KMS-11 (cell line): ENCODE measurements at regions not wholly inside any gene's neighbourhood (a gene's known extent, or its start where the extent isn't known, plus 50 kb on each side); places are given as distances from the start of the nearest gene placed in this dataset.

Experiments used
- H2AFZ ChIP-seq: fragments of 200-600 bp; sonication (generic); 2 replicates; pipeline ENCODE4 v1.6.1; 2016; ENCODE audit warnings: antibody characterized with exemption, mixed run types, low read depth
- H3K27ac ChIP-seq: fragments of 200-600 bp; sonication (generic); 2 replicates; pipeline ENCODE4 v1.6.1; 2016; ENCODE audit warnings: mild to moderate bottlenecking, mixed run types
- H3K27me3 ChIP-seq: fragments of 200-600 bp; sonication (generic); 2 replicates; pipeline ENCODE4 v1.6.1; 2017; ENCODE audit warnings: mild to moderate bottlenecking, low read depth, mixed run types, moderate library complexity; ENCODE audit not compliant: insufficient read depth
- H3K36me3 ChIP-seq: fragments of 200-600 bp; sonication (generic); 2 replicates; pipeline ENCODE4 v1.6.1; 2017; ENCODE audit warnings: mild to moderate bottlenecking, mixed run types; ENCODE audit not compliant: insufficient read depth
- H3K4me1 ChIP-seq: fragments of 200-600 bp; sonication (generic); 2 replicates; pipeline ENCODE4 v1.6.1; 2016; ENCODE audit warnings: mild to moderate bottlenecking, low read depth, mixed run types; ENCODE audit not compliant: poor library complexity, severe bottlenecking
- H3K4me2 ChIP-seq: fragments of 200-600 bp; sonication (generic); 2 replicates; pipeline ENCODE4 v1.7.0; 2016; ENCODE audit warnings: mild to moderate bottlenecking, mixed run types
- H3K4me3 ChIP-seq: fragments of 200-600 bp; sonication (generic); IDR thresholded peaks from 2 replicates; pipeline ENCODE4 v1.6.1; 2017; ENCODE audit warnings: low read depth, low read length, mixed read lengths; ENCODE audit not compliant: insufficient read depth
- H3K79me2 ChIP-seq: fragments of 200-600 bp; sonication (generic); 2 replicates; pipeline ENCODE4 v1.6.1; 2016; ENCODE audit warnings: low read depth, mixed run types; ENCODE audit not compliant: insufficient read depth
- H3K9ac ChIP-seq: fragments of 200-600 bp; sonication (generic); 2 replicates; pipeline ENCODE4 v1.6.1; 2016; ENCODE audit warnings: mild to moderate bottlenecking, mixed run types
- H4K20me1 ChIP-seq: fragments of 200-600 bp; sonication (generic); 2 replicates; pipeline ENCODE4 v1.6.1; 2016; ENCODE audit warnings: mild to moderate bottlenecking, mixed run types; ENCODE audit not compliant: insufficient read depth
- TF ChIP-seq, protein P1 (sequence below): fragments of 200-600 bp; sonication (generic); conservative IDR thresholded peaks from 2 replicates; pipeline ENCODE4 v1.6.1; 2017; ENCODE audit warnings: low read depth, mild to moderate bottlenecking, antibody characterized with exemption, low read length, moderate library complexity, mixed read lengths

DNA sequence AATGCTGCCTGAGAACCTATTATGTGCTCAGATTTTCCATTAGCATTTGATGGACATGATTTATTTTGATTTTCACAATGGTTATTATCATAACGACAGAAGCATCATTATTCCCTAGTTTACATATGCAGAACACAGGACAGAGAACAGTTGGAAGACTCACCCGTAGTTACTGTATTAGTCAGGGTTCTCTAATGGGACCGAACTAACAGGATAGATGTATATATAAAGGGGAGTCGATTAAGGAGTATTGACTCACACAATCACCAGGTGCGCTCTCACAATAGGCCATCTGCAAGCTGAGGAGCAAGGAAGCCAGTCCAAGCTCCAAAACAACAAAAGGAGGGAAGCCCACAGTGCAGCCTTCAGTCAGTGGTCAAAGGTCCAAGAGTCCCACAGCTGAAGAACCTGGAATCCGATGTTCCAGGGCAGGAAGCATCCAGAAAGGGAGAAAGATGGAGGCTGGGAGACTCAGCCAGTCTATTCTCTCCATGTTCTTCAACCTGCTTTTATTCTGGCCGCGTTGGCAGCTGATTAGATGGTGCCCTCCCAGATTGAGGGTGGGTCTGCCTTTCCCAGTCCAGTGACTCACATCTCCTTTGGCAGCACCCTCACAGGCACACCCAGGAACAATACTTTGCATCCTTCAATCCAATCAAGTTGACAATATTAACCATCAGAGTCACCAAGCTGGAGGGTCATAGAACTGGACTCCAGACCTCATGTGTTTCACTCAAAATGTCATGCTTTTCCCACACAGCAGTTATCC lies 92.7 kb upstream of the XYLT1 start:
- Histone ChIP-seq H3K4me3 (no peak overlapping the region), H3K27me3 (no peaks in the 10 kb centered on the region), H3K79me2 (no peaks in the 10 kb centered on the region), H4K20me1 (no peaks in the 10 kb centered on the region), H3K36me3 (no peaks in the 10 kb centered on the region), H3K27ac (no peak overlapping the region), H3K9ac (no peak overlapping the region), H3K4me1 (no peaks in the 10 kb centered on the region), H3K4me2 (no peak overlapping the region), H2AFZ (no peak overlapping the region)
- TF ChIP-seq, protein P1, sequence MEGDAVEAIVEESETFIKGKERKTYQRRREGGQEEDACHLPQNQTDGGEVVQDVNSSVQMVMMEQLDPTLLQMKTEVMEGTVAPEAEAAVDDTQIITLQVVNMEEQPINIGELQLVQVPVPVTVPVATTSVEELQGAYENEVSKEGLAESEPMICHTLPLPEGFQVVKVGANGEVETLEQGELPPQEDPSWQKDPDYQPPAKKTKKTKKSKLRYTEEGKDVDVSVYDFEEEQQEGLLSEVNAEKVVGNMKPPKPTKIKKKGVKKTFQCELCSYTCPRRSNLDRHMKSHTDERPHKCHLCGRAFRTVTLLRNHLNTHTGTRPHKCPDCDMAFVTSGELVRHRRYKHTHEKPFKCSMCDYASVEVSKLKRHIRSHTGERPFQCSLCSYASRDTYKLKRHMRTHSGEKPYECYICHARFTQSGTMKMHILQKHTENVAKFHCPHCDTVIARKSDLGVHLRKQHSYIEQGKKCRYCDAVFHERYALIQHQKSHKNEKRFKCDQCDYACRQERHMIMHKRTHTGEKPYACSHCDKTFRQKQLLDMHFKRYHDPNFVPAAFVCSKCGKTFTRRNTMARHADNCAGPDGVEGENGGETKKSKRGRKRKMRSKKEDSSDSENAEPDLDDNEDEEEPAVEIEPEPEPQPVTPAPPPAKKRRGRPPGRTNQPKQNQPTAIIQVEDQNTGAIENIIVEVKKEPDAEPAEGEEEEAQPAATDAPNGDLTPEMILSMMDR: no peak

DNA sequence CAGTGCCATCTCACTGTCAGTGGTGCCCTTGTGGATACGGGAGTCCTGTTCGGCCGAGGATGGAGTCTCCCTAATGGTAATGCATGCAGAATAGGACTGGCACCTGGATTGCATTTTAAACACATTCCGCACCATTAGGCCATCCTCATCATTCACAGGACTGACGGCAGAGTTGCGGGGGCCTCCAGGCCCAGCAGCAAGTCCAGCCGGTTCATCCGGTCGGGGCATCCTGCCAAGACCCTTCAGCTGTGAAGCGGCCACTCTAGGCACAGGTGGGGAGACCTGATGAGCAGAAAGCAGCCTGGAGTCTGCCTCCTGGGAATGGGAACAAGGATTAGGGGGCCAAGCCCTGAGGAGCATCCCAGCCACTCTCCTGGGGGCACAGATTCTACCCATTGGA lies 90.3 kb upstream of the XYLT1 start:
- H3K36me3 ChIP-seq: no peaks in the 10 kb centered on the region
- no peak overlapping the region for H3K4me2 ChIP-seq
- no peak overlapping the region for H3K27ac ChIP-seq
- no peaks in the 10 kb centered on the region for H4K20me1 ChIP-seq
- no peak overlapping the region for H3K9ac ChIP-seq
- no peaks in the 10 kb centered on the region for H3K27me3 ChIP-seq
- H3K4me1 ChIP-seq: no peaks in the 10 kb centered on the region
- H3K79me2 ChIP-seq: no peaks in the 10 kb centered on the region
- H3K4me3 ChIP-seq: no peak overlapping the region
- H2AFZ ChIP-seq: no peak overlapping the region
- TF ChIP-seq, protein P1: no peak

GRCh38 chr16:17560548-17560947 lies 89.8 kb upstream of the XYLT1 start:
- H3K79me2 ChIP-seq: no peaks in the 10 kb centered on the region
- no peak overlapping the region for H3K27ac ChIP-seq
- H3K4me3 ChIP-seq: no peak overlapping the region
- TF ChIP-seq, protein P1: no peak
- no peak overlapping the region for H3K4me2 ChIP-seq
- H4K20me1 ChIP-seq: no peaks in the 10 kb centered on the region
- H3K27me3 ChIP-seq: no peaks in the 10 kb centered on the region
- H2AFZ ChIP-seq: no peak overlapping the region
- no peaks in the 10 kb centered on the region for H3K4me1 ChIP-seq
- no peaks in the 10 kb centered on the region for H3K36me3 ChIP-seq
- H3K9ac ChIP-seq: no peak overlapping the region

GRCh38 chr16:17559394-17559793 lies 88.6 kb upstream of the XYLT1 start:
- Histone ChIP-seq H3K4me1 (no peaks in the 10 kb centered on the region), H2AFZ (no peak overlapping the region), H3K27ac (no peak overlapping the region), H3K79me2 (no peaks in the 10 kb centered on the region), H3K9ac (no peak overlapping the region), H3K27me3 (no peaks in the 10 kb centered on the region), H3K36me3 (no peaks in the 10 kb centered on the region), H4K20me1 (no peaks in the 10 kb centered on the region), H3K4me2 (no peak overlapping the region), H3K4me3 (no peak overlapping the region)
- TF ChIP-seq, protein P1: no peak
